GM21360 (cell line): ENCODE measurements at regions not wholly inside any gene's neighbourhood (a gene's known extent, or its start where the extent isn't known, plus 50 kb on each side); places are given as distances from the start of the nearest gene placed in this dataset.

Experiments
- ATAC-seq: cut with Tn5 transposase; IDR thresholded peaks from one replicate; pipeline ENCODE4 v1.9.1; 2021; ENCODE audit warnings: mild to moderate bottlenecking, moderate library complexity; ENCODE audit not compliant: unreplicated experiment

DNA sequence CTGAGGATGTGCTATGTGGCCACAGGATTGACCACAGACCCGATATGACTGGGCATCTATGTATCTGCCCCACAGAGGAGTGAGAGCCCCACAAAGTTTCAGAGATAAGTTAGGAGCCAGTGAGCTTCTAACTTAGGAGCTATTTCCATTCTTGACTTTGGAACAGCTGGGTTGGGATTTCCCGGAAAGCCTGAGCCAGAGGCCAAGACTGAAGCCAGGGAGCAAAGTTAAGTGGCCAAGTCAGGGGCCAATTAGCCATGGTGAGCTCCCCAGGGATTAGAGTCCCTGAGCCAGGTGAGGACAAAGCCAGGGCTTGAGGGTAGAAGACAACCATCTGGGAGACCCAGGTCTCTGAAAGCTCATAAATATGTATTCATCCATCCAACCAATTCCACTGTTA lies 143.6 kb downstream of the MAFB start:
- ATAC-seq: no peak

DNA sequence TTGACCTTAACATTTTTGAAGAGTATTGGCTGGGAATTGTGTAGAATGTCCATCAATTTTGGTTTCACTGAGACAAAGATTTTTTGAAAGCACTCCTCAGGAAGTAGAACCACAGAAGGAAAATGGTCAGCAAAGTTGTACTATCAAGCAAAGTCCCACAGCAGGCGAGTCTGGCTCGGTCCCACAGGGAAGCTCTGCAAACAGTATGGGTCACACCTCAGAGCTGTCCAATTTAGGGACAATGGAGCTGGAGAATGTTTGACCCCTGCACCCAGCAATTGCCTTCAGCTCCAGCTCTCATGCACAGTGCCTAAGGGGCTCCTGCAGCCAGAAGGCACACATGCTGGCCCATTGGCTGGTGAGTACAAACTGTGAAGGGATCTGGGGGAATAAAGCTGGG lies 147.0 kb downstream of the MAFB start:
- ATAC-seq: no peak

DNA sequence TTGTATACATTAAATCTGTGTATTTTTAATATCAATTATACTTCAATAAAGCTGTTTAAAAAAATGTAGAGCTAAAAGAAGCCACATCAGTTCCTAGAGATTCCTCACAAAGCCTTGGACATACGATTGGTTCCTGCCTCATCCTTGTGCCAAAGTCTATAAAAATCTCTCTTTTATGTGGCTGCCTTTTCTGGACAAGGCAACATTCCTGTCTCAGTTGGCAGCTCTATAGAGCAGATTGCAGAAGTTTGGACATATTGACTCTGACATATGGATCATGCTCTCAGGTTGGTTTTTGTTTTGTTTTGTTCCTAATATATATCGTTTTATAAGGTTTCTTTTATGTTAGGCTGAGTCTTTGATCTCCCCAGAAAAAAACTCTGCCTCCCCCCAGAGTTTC lies 148.9 kb downstream of the MAFB start:
- ATAC-seq: no peak

- no peak for ATAC-seq
Observed at GRCh38 chr20:40538131-40538530, 150.9 kb downstream of the MAFB start.

DNA sequence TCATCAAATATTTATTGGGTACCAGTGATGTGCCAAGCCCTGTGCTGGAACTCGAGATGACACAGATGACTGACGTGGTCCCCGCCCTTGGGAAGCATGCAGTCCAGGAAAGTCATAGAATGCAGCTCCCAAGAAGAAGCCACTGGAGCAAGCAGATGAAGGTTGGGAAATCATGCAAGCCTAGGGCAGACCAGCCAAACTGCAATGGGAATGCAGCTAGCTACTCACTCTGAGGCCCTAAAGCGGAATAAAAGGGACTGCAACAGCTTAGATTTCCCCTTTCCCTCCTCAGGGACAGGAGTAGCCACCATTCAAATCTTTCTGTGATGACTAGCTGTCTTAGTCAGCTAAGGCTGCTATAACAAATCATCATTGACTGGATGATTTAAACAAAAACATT lies 152.2 kb downstream of the MAFB start:
- ATAC-seq: no peak

- ATAC-seq: no peak
Observed at GRCh38 chr20:40535816-40536215, 153.2 kb downstream of the MAFB start.

DNA sequence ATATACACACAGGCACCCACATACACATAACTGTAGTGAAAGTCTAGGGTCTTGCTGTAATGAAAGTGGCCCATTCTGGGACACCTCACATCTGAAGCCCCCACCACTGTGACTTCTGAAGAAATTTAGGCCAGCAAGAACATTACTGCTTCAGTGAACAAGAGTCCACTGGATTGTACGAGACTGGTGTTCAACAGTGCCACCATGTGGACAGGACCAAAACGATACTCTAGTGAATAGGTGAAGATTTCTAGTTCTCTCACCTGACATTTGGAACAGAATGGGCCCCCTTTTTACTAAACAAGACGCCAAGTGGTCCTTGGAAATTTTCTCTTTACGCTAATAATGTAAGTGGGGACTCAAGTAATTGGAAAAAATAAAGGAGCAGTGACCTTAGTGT lies 156.9 kb downstream of the MAFB start:
- no peak for ATAC-seq

DNA sequence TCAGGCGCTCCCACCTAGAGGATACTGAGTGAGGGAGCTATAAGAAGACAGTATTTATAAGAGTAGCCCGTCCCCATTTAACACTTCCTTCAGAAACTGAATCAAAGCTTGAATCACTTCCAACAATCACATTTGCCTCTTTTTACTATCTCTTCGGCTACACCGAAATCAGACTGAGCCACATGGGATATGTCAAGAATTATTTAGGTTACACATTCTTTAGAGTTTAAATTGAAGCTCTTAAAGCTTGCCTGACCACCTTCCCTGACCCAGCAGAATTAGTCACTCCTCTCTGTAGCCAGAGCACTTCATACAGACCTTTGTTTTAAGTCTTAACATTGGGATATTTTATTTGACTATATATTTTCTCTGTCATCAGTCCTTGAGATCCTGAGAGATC lies 163.7 kb downstream of the MAFB start:
- no peak for ATAC-seq

GRCh38 chr20:40524071-40524470 lies 165.0 kb downstream of the MAFB start:
- ATAC-seq: no peak

DNA sequence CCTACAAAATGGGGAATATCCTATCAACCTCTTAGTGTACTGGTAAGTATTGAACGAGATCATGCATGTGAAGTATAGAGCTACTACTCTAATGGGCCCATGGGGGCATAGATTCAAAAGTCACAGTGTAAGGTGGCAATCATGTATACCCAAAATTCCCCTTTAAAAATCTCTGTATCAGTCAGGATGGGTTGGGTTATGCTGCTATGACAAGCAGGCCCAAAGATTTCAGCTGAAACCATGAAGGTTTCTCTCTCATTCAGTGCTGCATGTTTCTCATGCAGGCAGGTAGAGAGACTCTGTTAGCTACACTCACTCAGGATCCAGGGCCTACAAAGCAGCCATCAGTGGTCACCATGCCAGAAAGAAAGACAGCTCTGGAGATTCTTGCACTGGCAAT lies 166.6 kb downstream of the MAFB start:
- no peak for ATAC-seq

DNA sequence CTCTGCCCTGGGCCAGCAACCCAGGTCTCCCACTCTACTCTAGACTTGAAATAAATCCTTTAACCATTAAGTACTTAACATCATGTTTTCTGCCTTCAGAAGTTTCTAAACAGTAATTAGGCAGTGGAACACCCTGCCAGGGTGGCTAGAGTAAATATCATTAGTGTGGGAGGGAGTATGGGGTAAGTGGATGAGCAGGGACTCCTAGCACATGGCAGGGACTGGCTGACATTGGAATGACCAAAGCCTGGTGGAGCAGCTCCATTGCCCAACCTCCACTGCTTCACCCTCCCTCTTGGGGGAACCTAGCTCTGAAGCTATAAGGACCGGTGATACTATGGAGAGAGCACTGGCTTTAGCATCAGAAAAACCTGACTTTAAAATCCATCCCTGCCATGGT lies 167.1 kb downstream of the MAFB start:
- no peak for ATAC-seq

DNA sequence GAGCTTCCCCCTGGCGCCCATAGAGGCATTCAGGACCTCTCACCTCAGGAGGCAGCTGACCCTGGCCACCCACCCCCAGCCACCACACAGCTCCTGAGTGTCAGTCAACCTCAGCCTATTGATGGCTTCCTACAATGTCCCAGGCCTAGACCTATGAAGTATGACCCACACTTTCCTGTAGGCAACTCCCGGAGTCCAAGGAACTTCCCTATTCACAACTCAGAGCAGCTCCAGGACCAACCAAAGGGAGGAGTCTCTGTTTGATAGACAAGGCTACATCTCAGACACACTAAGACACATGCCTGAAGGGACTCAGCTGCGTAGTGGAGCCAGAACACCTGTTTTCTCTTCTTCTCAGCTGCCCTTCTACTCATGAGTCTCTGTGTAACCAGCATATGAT lies 169.1 kb downstream of the MAFB start:
- no peak for ATAC-seq

- ATAC-seq: no peak
Observed at GRCh38 chr20:40512994-40513393, 176.0 kb downstream of the MAFB start.

GRCh38 chr20:40512591-40512990 lies 176.4 kb downstream of the MAFB start:
- no peak for ATAC-seq

GRCh38 chr20:40511478-40511877 lies 177.6 kb downstream of the MAFB start:
- ATAC-seq: no peak

GRCh38 chr20:40510622-40511021 lies 178.4 kb downstream of the MAFB start:
- ATAC-seq: no peak

DNA sequence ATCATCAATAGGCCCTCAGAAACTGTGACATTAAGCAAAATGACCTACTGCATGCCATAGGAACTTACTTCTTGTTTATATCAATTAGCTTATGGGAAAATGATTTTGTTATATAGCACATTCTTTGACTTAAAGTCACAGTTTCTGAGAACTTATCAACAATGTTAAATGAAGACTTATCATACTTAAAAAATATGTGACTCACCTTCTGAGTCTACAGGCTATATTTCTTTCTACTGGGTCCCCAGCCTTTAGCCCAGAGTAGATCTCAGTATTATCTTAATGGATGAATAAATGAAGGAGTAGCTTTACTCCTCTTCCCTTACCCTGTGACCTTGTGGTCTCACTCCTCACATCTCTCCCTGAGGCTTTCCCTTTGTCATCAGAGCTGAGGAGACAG lies 180.2 kb downstream of the MAFB start:
- ATAC-seq: no peak

DNA sequence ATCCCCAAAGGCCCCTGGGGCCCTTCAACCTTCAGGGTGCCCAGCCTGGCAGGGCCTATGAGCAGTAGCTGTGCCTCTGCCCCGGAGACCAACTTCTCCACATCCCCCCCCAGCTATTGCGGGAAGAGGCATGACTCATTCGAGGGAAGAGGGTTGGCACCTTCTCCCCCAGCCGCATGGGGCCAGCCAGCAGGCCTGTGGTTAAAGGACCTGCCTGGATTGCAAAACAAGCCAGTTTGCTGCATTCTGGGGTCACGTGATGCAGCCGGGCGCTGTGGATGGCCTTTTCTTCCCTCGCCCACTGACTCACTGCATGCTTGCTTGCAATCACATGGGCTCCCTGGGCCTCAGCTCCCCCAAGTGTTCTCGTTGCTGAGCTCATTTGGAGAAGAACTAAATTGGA lies 182.5 kb downstream of the MAFB start:
- ATAC-seq: no peak

GRCh38 chr20:40503119-40503518 lies 185.9 kb downstream of the MAFB start:
- no peak for ATAC-seq

DNA sequence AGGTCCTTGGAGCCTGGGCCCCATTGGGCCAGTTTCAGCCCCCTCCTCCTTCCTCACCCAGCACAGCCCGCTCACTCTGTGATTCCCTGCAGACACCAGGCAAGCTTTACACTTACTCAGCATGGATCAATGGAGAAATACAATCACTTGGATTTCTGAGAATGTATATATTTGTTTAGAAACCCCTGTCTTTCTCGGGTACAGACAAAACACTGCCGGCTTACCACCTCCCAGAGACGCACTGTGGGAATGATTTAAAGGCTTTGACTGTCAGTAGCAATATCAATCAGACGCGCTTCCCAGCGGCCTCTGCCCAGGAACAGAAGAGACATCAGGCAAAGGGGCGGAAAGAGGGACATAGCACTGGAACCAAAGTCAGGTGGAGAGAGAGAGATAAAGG lies 186.5 kb downstream of the MAFB start:
- ATAC-seq: no peak

DNA sequence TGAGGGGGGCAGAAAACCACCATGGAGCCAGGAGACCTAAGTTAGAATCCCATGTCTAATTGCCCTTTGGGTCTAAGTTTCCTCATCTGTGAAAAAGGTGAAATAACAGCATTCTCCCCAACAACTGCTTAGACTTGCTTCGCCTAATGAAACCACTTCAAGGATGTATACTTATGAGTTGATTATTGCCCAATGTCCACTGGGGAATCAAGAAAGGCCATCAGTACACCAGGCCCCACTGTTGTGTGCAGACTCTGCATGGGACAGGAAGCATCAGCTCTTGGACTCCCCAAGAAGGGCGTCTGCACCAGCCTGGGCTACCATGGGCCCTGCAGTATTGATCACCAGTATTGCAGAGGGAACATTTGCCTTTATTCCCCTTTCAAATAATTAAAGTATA lies 189.6 kb downstream of the MAFB start:
- ATAC-seq: no peak

DNA sequence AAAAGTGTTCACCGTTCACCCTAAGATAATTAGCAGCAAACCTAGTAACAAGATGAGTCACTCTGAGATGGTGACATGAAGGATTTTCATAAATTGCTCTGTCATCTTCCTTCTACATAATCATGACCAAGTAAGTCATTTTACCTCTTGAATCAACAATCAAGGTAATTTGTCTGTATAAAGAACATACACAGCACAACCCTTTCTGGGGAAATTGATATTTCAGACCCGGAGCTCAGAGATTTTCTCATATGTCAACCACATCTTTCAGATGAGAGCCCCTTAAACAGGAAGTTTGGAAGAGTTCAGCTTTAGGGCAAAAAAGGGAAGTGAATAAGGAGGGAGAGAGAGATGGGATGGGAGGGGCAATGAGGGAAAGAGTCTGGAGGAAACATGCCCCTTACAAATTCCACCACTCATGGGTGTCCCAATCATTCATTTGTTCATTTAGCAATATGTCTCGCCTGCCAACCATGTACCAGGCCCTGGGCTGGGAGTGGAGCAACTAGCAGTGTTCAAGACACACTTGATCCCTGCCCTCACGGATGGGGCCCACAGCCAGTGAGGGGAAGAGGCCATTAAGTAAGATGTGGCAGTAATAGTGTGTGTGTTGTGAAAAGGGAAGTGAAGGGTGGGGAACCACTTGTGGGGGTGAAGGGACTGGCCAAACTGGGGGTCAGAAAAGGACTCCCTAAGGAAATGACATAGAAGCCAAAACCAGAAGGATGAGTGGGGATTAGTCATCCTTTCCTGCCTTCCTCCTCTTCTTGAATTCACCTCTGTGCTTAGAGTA lies 190.9 kb downstream of the MAFB start:
- ATAC-seq: peak; percentile 54

- ATAC-seq: no peak
Observed at GRCh38 chr20:40495956-40496355, 193.1 kb downstream of the MAFB start.
